HepG2 (cell line): ENCODE measurements at regions not wholly inside any gene's neighbourhood (a gene's known extent, or its start where the extent isn't known, plus 50 kb on each side); places are given as distances from the start of the nearest gene placed in this dataset.

Source experiments
- CHCHD3 ChIP-seq: sonication (generic); formaldehyde crosslinking; IDR thresholded peaks from 2 replicates; pipeline ENCODE4 v1.8.0; 2022; ENCODE audit warnings: mild to moderate bottlenecking, missing genetic modification reagents, moderate library complexity
- CHD2 ChIP-seq: IDR thresholded peaks from 2 replicates; pipeline ENCODE4 v1.6.1; 2011; ENCODE audit warnings: low read depth, low read length, improper control_type of control experiment
- CTCF ChIP-seq: sonication (generic); formaldehyde crosslinking; IDR thresholded peaks from 2 replicates; pipeline ENCODE4 v1.5.0; 2020; ENCODE audit warnings: mild to moderate bottlenecking, missing genetic modification reagents, moderate library complexity
- FLYWCH1 ChIP-seq: sonication (generic); formaldehyde crosslinking; IDR thresholded peaks from 2 replicates; pipeline ENCODE4 v1.8.1; 2023; ENCODE audit warnings: mild to moderate bottlenecking, missing genetic modification reagents
- NFE2L1 ChIP-seq: sonication (generic); formaldehyde crosslinking; IDR thresholded peaks from 2 replicates; pipeline ENCODE4 v1.4.0; 2020; ENCODE audit warnings: missing genetic modification reagents, mild to moderate bottlenecking, borderline replicate concordance
- POLR2AphosphoS5 ChIP-seq: IDR thresholded peaks from 2 replicates; pipeline ENCODE4 v1.6.1; 2012; ENCODE audit warnings: low read depth, low read length
- SIN3A ChIP-seq: IDR thresholded peaks from 2 replicates; pipeline ENCODE4 v1.6.1; 2011; ENCODE audit warnings: low read depth, mild to moderate bottlenecking, control low read depth, low read length, borderline replicate concordance
- TAF1 ChIP-seq: sonication (generic); formaldehyde crosslinking; IDR thresholded peaks from 2 replicates; pipeline ENCODE4 v1.4.0; 2020; ENCODE audit warnings: missing genetic modification reagents
- ZNF383 ChIP-seq: sonication (generic); formaldehyde crosslinking; IDR thresholded peaks from 2 replicates; pipeline ENCODE4 v1.4.0; 2020; ENCODE audit warnings: missing genetic modification reagents, mild to moderate bottlenecking, borderline replicate concordance
- TF ChIP-seq, protein P1 (sequence below), 2 experiments: IDR thresholded peaks; 2 replicates each; pipeline ENCODE4 v1.6.1; 2011 to 2012; ENCODE audit warnings: low read length in 2 of 2, borderline replicate concordance in 1 of 2, low read depth in 1 of 2, mild to moderate bottlenecking in 1 of 2, moderate library complexity in 1 of 2

GRCh38 chr7:41247143-41247865, 455.6 kb downstream of the INHBA start:
- TF ChIP-seq SIN3A (no peak), CHD2 (no peak), TAF1 (CRISPR knock-in tag) (no peak), POLR2AphosphoS5 (no peak), FLYWCH1 (no peak), NFE2L1 (CRISPR knock-in tag) (no peak), CTCF (no peak), CHCHD3 (CRISPR knock-in tag) (no peak), ZNF383 (CRISPR knock-in tag) (no peak)
- TF ChIP-seq, protein P1, sequence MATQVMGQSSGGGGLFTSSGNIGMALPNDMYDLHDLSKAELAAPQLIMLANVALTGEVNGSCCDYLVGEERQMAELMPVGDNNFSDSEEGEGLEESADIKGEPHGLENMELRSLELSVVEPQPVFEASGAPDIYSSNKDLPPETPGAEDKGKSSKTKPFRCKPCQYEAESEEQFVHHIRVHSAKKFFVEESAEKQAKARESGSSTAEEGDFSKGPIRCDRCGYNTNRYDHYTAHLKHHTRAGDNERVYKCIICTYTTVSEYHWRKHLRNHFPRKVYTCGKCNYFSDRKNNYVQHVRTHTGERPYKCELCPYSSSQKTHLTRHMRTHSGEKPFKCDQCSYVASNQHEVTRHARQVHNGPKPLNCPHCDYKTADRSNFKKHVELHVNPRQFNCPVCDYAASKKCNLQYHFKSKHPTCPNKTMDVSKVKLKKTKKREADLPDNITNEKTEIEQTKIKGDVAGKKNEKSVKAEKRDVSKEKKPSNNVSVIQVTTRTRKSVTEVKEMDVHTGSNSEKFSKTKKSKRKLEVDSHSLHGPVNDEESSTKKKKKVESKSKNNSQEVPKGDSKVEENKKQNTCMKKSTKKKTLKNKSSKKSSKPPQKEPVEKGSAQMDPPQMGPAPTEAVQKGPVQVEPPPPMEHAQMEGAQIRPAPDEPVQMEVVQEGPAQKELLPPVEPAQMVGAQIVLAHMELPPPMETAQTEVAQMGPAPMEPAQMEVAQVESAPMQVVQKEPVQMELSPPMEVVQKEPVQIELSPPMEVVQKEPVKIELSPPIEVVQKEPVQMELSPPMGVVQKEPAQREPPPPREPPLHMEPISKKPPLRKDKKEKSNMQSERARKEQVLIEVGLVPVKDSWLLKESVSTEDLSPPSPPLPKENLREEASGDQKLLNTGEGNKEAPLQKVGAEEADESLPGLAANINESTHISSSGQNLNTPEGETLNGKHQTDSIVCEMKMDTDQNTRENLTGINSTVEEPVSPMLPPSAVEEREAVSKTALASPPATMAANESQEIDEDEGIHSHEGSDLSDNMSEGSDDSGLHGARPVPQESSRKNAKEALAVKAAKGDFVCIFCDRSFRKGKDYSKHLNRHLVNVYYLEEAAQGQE (IDR thresholded peaks at IDR 0.05; ENCODE audit: borderline replicate concordance in 1 of 2, low read depth in 1 of 2, low read length in 2 of 2): no peak
